ENCODE measurements at regions not wholly inside any gene's neighbourhood (a gene's known extent, or its start where the extent isn't known, plus 50 kb on each side); places are given as distances from the start of the nearest gene placed in this dataset.
"Not testable (repeated sequence)": the region's sequence is repeated elsewhere in the genome, so short reads cannot be mapped to it uniquely, and the experiment has no call there.

- no peak for DNase-seq
Observed at GRCh38 chr12:84117190-84117589, 795.4 kb downstream of the SLC6A15 start.

- no peak for DNase-seq
Observed at GRCh38 chr12:84113666-84114065, 798.9 kb downstream of the SLC6A15 start.

GRCh38 chr12:84103886-84104285 lies 808.7 kb downstream of the SLC6A15 start:
- DNase-seq, result not testable (repeated sequence)

GRCh38 chr12:84101963-84102362 lies 810.6 kb downstream of the SLC6A15 start:
- not testable (repeated sequence) for DNase-seq

- DNase-seq, result not testable (repeated sequence)
Observed at GRCh38 chr12:84099591-84099990, 813.0 kb downstream of the SLC6A15 start.

GRCh38 chr12:84091651-84092050 lies 820.9 kb downstream of the SLC6A15 start:
- no peak for DNase-seq

- DNase-seq, result no peak
Observed at GRCh38 chr12:84089356-84089755, 823.2 kb downstream of the SLC6A15 start.

GRCh38 chr12:84085046-84085445 lies 827.6 kb downstream of the SLC6A15 start:
- DNase-seq, result no peak

DNA sequence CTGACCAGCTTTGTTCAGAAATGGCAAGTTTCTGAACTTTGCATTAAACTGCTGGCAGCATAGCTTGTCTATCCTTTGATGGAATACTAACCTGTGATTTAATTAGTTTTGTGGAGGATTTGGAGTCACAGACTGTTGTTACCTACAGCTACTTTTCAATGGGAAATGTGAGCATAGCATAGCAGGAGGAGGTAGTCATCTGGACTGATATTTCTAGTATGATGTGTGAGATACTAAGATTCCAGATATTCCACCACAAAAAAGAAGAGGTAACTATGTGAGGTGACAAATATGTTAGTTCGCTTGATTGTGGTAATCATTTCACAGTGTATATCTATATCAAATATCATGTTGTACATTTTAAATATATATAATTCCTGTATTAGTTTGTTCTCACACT lies 833.0 kb downstream of the SLC6A15 start:
- no peak for DNase-seq

DNA sequence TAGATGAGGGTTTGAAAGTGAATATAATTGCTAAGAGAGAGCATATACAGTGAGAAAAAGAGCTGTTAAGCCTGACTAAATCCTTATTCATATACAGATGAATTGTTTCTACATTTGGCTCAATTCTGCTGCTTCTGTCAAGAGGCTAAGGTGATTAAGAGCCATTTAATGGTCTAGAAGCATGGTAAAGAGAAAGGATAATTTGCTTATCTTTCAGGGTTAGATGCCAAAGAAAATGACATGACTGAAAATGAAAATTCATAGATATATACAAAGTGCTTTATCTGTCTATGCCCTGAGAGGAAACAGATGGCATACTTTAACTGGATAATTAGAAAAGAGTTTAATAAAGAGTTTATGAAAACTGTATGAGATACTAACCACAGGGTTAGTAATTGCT lies 834.9 kb downstream of the SLC6A15 start:
- DNase-seq, result no peak

DNA sequence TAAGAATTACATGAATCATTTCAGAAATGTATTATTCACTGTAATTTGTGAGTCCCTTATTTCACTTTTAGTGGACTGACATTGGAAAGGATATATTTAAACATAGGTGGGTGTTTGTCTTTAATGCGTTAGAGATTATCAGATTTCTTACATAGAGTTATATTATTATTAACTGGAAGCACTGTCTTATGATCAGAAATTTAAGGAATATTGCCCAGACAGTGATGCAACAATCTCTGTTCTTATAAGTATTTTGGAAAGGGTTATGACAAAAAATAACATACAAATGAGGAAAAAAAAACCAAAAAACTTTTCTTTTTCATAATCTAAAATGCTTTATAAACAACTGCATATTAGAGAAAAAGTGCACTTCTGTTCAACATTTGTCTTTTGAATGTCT lies 836.6 kb downstream of the SLC6A15 start:
- no peak for DNase-seq

DNA sequence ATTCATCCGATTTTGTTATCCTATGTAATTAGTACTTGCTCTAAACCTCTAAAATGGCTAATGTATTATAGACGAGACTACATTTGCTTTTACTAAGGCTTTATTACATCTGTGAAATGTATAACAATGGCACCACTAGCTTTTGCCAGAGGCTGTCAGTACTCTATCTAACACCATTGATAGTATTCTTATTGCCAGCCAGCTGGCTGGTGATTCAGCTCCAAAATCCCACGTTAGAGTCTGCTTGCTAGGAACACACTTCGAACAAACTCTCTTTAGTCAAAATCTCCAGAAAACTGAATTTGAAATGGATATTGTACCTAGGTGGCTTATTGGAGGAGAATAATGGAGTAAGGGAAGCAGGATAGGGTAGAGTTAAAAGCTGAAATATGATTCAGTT lies 839.2 kb downstream of the SLC6A15 start:
- DNase-seq, result no peak

DNA sequence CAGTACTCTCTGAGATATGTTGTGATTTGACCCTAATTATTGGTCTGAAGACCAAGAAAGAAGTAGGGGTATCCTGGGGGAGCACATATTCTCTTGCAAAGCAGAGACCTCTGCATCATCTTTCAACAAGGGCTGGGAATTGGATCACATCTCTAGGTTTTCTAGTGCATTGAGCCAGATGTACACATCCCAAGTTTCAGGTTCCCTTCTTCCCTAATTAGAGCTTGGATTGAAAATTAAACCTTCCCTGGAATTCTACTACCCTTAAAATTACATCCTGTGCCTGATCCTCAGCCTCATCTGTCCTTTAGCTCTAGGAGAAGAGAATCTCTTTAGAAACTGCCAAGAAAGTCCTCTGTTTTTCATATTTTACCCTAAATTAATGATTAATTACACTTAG lies 839.6 kb downstream of the SLC6A15 start:
- DNase-seq, result no peak

- DNase-seq, result no peak
Observed at GRCh38 chr12:84070292-84070691, 842.3 kb downstream of the SLC6A15 start.

GRCh38 chr12:84069699-84070098 lies 842.9 kb downstream of the SLC6A15 start:
- no peak for DNase-seq

GRCh38 chr12:84069198-84069597 lies 843.4 kb downstream of the SLC6A15 start:
- DNase-seq, result no peak

GRCh38 chr12:84058136-84058535 lies 854.5 kb downstream of the SLC6A15 start:
- no peak for DNase-seq

DNA sequence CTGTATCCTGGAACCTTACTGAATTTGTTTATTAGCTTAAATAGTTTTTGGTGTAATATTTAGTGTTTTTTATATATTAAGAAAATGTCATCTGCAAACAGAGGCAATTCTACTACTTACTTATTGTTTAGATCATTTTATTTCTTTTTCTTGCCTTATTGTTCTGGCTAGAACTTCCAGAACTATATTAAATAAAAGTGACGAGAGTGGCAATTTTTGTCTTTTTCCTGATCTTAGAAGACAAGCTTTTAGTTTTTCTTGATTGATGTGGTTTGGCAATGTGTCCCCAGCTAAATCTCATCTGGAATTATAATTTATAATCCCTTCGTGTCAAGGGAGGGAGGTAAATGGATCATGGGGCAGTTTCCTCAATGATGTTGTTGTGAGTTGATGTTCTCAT lies 857.8 kb downstream of the SLC6A15 start:
- no peak for DNase-seq

GRCh38 chr12:84047881-84048280 lies 864.7 kb downstream of the SLC6A15 start:
- DNase-seq, result no peak

GRCh38 chr12:84046859-84047258 lies 865.7 kb downstream of the SLC6A15 start:
- DNase-seq, result no peak

DNA sequence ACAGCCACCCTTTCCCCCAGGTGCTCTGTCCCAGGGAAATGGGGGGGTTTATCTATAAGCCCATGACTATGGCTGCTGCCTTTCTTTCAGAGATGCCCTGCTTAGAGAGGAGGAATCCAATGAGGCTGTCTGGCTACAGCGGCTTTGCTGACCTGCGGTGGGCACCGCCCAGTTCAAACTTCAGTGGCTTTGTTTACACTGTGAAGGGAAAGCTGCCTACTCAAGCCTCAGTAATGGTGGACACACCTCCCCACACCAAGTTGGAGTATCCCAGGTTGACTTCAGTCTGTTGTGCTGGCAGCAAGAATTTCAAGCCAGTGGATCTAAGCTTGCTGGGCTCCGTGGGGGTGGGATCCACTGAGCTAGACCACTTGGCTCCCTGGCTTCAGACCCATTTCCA lies 869.2 kb downstream of the SLC6A15 start:
- no peak for DNase-seq

DNA sequence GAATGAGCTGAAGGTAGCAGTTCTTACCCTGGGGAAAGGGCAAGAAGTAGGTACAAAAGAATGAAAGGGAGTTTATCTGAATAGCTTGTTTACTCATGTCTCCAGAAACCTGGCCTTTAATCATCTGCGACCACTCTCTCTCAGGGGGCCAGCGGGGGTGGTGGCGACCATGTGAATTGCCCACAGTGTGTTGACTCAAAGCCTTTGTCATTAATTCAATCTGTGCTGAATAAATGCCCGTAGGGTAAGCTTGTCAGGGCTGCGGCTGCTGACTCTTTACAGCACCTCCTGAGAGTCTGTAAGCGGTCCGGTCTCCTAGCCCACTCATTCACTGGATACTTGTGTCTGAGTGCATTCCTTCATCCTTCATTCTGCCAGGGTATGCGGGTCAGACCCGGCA lies 874.4 kb downstream of the SLC6A15 start:
- no peak for DNase-seq

DNA sequence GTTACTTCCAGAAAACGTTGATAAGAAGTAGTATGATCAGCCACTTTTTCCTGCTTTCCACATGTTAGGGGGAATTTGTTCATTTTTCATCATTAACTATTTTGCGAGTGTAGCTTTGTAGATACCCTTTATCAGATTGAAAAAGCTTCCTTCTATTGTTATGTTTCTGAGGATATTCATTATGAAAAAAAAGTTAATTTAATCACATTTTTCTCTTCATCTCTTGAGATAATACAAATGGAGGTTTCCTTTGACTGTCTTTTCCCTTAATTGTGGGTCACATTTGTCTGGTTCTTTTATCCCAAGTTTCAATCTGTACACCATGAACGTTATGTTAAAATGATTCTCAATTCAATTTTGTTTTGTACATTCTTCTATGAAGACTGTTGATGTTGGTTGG lies 875.7 kb downstream of the SLC6A15 start:
- DNase-seq, result no peak

DNA sequence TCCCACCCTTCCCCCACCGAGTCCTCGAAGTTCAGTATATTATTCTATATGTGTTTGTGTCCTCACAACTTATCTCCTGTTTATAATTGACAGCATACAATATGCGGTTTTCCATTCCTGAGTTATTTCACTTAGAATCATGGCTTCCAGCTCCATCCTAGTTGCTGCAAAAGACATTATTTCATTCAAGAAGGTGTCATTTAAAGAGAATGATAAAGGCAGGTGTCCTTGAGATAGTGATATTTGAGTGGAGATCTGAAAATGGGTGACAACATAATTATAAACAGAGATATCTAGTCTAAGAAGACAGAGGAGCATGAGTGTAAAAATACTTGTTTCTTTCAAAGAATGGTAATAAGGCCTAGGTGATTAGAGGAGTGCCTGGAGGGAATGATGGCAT lies 876.8 kb downstream of the SLC6A15 start:
- DNase-seq, result no peak

DNA sequence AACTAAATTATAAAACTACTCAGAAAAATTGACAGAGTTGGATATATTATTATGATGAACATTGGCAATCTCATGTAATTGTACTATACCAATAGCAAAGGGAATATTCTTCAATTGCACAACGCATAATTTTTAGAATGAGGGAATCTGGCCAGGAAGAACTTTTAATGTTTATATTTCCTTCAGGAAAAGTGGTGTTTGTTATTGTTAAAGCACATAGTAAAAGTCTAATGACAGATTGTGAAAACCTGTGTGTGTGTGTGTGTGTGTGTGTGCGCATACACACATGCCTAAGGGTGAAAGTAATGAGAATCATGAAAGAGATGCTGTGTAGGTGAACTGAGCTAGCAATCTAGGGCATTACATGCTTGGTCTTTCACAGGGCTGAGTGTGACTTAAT lies 877.7 kb downstream of the SLC6A15 start:
- no peak for DNase-seq

GRCh38 chr12:84033162-84033561 lies 879.4 kb downstream of the SLC6A15 start:
- no peak for DNase-seq
